HG03460 (cell line): ENCODE measurements at regions not wholly inside any gene's neighbourhood (a gene's known extent, or its start where the extent isn't known, plus 50 kb on each side); places are given as distances from the start of the nearest gene placed in this dataset.
"Not testable (repeated sequence)": the region's sequence is repeated elsewhere in the genome, so short reads cannot be mapped to it uniquely, and the experiment has no call there.

Experiments used
- ATAC-seq: cut with Tn5 transposase; IDR thresholded peaks from one replicate; pipeline ENCODE4 v1.9.1; 2021; ENCODE audit not compliant: unreplicated experiment

GRCh38 chr2:7368211-7368610 lies 451.0 kb downstream of the RNF144A start:
- ATAC-seq, result no peak

GRCh38 chr2:7373156-7373555 lies 455.9 kb downstream of the RNF144A start:
- no peak for ATAC-seq

- no peak for ATAC-seq
Observed at GRCh38 chr2:7375901-7376300, 458.7 kb downstream of the RNF144A start.

GRCh38 chr2:7377916-7378569 lies 460.8 kb downstream of the RNF144A start:
- ATAC-seq, result no peak

- ATAC-seq, result no peak
Observed at GRCh38 chr2:7378591-7378990, 461.4 kb downstream of the RNF144A start.

GRCh38 chr2:7379799-7380198 lies 462.6 kb downstream of the RNF144A start:
- ATAC-seq, result no peak

- no peak for ATAC-seq
Observed at GRCh38 chr2:7384773-7385349, 467.6 kb downstream of the RNF144A start.

- not testable (repeated sequence) for ATAC-seq
Observed at GRCh38 chr2:7390311-7390710, 473.1 kb downstream of the RNF144A start.

- ATAC-seq, result no peak
Observed at GRCh38 chr2:7392076-7392787, 475.0 kb downstream of the RNF144A start.

- no peak for ATAC-seq
Observed at GRCh38 chr2:7394195-7394594, 477.0 kb downstream of the RNF144A start.

GRCh38 chr2:7400628-7401027 lies 483.4 kb downstream of the RNF144A start:
- no peak for ATAC-seq

GRCh38 chr2:7403092-7403775 lies 486.0 kb downstream of the RNF144A start:
- no peak for ATAC-seq

- ATAC-seq, result no peak
Observed at GRCh38 chr2:7405861-7406715, 488.9 kb downstream of the RNF144A start.

GRCh38 chr2:7407001-7407400 lies 489.8 kb downstream of the RNF144A start:
- ATAC-seq, result no peak

- no peak for ATAC-seq
Observed at GRCh38 chr2:7407906-7408680, 490.9 kb downstream of the RNF144A start.

GRCh38 chr2:7411691-7412090 lies 494.5 kb downstream of the RNF144A start:
- ATAC-seq, result no peak

- no peak for ATAC-seq
Observed at GRCh38 chr2:7417845-7418742, 500.9 kb downstream of the RNF144A start.

- no peak for ATAC-seq
Observed at GRCh38 chr2:7419186-7419585, 502.0 kb downstream of the RNF144A start.

- no peak for ATAC-seq
Observed at GRCh38 chr2:7419814-7420311, 502.7 kb downstream of the RNF144A start.
